RCC 7860 (cell line): ENCODE measurements at regions not wholly inside any gene's neighbourhood (a gene's known extent, or its start where the extent isn't known, plus 50 kb on each side); places are given as distances from the start of the nearest gene placed in this dataset.
"Not testable (repeated sequence)": the region's sequence is repeated elsewhere in the genome, so short reads cannot be mapped to it uniquely, and the experiment has no call there.

Experiments used
- DNase-seq: peaks from one replicate; pipeline ENCODE4 v3.0.0-alpha.2; 2015; ENCODE audit warnings: low spot score
- FAIRE-seq: peaks from 2 replicates; lab custom pipeline; 2012; peaks lifted over from hg19 to GRCh38; lab: Jason Lieb, UNC

- FAIRE-seq (no peak), DNase-seq (no peak)
These were observed 371.8 kb upstream of the KCND2 start for GRCh38 chr7:119900996-119901672.

- FAIRE-seq, result no peak
- no peak for DNase-seq
These were observed 369.9 kb upstream of the KCND2 start for GRCh38 chr7:119903085-119903484.

DNA sequence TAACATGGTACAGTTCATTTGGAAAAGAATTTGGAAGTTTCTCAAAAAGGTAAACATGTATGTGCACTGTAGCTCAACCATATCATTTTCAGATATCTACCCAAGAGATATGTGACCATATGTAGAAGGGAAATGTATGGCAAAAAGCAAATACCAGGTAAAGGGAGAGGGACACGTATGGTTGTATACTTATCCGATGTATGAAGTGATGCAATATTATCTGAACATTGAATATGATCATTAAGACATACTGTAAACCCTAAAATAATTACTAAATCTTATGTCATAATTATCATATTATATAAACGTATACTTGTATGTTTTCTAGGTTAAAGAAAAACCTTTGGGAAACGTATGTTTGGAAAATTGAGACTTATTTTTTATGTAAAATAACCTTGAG is 367.5 kb upstream of the KCND2 start:
- no peak for DNase-seq

DNA sequence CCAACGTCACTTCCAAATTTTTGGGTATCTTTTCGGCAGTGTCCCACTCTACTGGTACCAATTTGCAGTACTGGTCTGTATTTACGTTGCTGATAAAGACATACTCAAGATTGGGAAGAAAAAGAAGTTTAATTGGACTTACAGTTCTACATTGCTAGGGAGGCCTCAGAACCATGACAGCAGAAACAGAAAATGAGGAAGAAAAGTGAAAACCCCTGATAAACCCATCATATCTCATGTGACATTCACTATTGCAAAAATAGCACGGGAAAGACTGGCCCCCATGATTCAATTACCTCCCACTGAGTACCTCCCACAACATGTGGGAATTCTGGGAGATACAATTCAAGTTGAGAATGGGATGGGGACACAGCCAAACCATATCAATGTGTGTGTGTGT is 364.0 kb upstream of the KCND2 start:
- no peak for DNase-seq
- no peak for FAIRE-seq

More for the DNA sequence above, 367.5 kb upstream of the KCND2 start:
- FAIRE-seq, result no peak

- not testable (repeated sequence) for DNase-seq, FAIRE-seq
These were observed 358.9 kb upstream of the KCND2 start for GRCh38 chr7:119914119-119914518.

- DNase-seq, result no peak
- no peak for FAIRE-seq
These were observed 356.5 kb upstream of the KCND2 start for GRCh38 chr7:119916501-119916900.

- FAIRE-seq (no peak), DNase-seq (no peak)
These were observed 354.8 kb upstream of the KCND2 start for GRCh38 chr7:119918185-119918584.

DNA sequence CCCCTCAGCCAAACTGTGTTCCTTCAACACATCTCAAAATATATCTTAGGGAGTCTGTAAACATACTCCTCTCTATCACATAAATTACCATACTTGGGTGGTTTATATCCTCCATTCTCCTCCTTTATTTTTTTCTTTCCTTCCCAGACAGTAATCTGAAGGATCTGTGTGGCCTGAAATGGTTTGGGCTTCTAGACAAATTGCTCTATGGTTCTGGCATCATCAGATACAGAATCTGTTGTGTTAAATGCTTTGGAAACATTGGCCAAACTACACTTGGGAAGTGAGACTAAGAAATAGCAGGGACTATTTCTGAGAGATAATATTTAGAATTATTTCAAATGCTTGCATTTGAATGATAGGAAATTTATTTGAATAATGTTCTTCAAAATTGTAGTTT is 353.0 kb upstream of the KCND2 start:
- FAIRE-seq, result no peak
- DNase-seq, result no peak

DNA sequence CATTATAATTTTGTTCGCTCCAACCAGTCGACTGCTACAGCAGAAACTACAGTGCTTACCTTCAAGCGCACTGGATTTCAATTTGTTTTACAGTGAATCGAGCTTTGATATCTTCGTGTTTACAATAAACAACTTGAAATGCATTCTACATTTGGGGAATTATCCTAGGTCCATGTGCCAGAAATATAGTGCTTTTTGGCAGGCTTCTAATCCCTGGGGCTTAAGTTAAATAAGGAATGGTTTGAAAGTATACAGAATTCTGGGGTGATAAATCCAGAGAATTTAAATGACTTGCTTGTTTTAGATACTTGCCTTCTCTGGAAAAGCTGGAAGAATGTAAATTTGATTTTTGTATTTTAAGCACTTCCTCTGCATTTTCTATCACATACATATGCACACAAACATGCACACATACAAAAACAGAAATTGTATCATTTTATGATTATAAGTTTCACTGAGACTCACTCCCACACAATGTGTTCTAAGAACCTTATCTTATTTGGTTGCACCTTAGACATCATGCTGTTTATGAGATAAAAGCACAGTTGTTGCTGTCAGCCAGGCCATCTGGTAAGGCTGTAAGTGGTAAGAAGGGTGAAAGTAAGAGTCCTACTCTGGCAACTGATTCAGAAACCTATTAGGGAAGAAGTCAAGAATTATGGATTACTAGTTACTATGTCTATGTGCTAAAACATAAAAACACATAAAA is 347.2 kb upstream of the KCND2 start:
- DNase-seq, result no peak
- FAIRE-seq, result no peak

- no peak for FAIRE-seq
- DNase-seq, result no peak
These were observed 343.1 kb upstream of the KCND2 start for GRCh38 chr7:119929891-119930290.

GRCh38 chr7:119931230-119931824 is 341.6 kb upstream of the KCND2 start:
- FAIRE-seq (no peak), DNase-seq (no peak)

DNA sequence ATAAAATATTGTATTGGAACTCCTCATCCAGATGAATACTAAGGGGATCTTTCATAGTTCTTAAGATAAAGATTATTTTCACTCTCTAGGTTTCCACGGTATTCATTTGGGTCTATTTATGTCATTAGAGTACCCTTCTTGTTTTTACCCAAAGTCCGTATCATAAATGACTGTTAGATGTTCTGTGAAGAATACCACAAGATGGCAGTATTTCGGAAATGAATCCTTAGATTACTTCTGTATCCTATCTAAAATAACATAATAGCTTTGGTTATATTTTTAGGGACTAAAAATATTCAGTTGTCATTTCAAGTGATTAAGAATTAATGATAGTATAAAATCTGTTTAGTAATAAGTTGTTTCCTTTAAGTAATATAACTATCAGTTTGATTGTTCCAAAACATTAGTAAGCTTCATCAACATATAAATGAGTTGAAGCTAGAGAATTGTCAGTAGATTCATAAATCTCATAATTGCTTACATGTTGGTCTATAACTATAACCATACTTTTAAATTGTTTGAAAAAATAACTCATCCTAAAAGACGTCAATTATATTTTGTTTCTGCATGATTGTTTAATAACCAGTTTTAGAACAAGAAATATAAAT is 337.5 kb upstream of the KCND2 start:
- FAIRE-seq, result peak; percentile 84

GRCh38 chr7:119936836-119937235 is 336.1 kb upstream of the KCND2 start:
- FAIRE-seq (no peak), DNase-seq (no peak)

More for the DNA sequence above, 337.5 kb upstream of the KCND2 start:
- DNase-seq, result peak; percentile 40

GRCh38 chr7:119937745-119938144 is 335.2 kb upstream of the KCND2 start:
- no peak for DNase-seq
- FAIRE-seq, result no peak

DNA sequence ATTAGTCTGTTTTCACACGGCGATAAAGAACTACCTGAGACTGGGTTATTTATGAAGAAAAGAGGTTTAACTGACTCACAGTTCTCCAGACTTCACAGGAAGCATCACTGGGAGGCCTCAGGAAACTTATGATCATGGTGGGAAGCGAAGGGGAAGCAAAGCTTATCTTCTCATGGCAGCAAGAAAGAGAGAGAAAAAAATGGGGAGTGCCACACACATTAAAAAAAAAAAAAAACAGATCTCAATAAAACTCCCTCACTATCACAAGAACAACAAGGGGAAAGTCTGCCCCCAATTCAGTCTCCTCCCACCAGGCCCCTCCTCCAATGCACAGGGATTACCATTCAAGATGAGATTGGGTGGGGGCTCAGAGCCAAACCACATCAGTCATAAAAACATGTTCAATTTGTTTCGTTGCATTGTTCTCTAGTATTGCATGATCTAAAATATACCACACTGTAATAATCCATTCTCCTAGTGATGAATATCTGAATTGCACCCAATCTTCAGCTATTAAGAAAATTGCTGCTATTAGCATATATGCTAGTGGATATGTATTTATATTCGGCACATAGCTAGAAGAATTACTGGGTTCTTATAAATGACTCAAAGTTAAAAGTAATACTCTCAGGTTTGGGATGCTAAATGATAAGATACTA is 328.9 kb upstream of the KCND2 start:
- FAIRE-seq (no peak), DNase-seq (no peak)

DNA sequence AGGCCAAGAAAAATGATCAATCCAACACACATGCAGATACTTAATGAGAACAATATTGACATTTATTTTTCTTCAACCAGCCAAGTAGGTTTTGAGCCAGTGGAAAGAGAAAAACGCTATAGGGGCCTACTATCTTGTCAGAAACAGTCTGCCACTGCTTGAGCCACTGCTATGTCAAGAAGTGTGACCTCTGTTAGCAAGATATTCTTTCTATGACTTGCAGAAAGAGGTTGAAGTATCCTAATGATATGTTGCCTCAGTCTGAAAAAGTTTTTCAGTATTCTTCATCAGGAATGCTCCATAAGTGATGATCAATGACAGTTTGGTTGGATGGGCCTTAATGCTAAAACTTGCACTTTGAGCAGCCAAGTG is 328.4 kb upstream of the KCND2 start:
- DNase-seq, result no peak
- no peak for FAIRE-seq

DNA sequence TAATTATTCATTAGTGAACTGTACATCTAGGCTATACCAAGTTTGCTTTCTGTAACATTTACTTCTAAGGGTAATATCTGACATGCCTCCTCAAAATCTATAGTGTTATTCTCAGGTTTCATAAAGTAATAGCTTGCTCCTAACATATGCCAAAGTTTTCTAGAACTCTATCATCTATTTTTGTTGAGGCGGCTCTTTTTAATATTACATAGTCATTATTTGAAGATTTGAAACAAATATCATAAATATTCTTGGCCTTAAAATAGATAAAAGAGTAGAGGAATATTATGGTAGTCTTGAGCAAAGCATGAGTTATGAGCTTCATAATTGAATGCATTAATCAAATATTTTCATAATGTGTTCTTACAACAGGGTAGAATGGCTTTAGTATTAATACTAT is 327.2 kb upstream of the KCND2 start:
- FAIRE-seq (no peak), DNase-seq (no peak)

DNA sequence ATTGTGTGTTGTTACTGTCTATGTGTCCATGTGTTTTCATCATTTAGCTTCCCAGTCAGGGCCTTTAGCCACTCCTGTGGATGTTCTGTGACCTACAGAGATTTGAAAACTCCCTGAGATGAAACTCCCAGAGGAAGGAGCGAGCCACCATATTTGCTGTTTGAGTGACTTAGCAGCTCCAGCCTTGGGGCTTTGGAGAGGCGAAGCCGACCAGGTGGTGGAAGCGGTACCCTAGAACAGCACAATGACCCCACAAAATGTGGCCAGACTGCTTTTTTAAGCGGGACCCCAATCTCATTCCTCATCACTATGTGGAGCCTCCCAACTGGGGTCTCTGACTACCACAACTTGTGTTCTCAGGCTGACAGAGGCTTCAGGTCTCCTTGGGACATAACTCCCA is 323.9 kb upstream of the KCND2 start:
- FAIRE-seq (no peak), DNase-seq (no peak)

GRCh38 chr7:119950390-119951041 is 322.5 kb upstream of the KCND2 start:
- not testable (repeated sequence) for FAIRE-seq

GRCh38 chr7:119951614-119952013 is 321.4 kb upstream of the KCND2 start:
- FAIRE-seq, DNase-seq: not testable (repeated sequence)

More at GRCh38 chr7:119950390-119951041, 322.5 kb upstream of the KCND2 start:
- DNase-seq, result not testable (repeated sequence)

DNA sequence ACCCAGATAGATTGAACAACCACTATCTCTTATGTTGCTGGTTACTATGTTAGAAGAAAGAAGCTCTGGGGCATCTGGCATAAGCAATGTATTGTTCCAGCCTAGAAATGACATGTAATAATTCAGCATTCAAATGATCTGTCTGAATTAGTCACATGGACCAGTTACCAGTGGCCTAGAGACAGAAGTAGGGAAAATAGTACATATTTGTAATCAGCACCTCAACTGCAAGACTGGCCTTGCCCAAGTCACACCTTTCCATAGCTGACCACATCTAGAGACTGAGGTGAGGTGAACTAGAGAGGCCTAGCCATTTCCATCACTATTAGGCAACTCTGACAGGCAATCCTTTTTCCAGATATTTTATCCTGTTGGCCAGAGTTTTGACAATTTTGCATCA is 315.6 kb upstream of the KCND2 start:
- no peak for FAIRE-seq

More for the DNA sequence above, 315.6 kb upstream of the KCND2 start:
- no peak for DNase-seq
